CD4-positive, CD25-positive, alpha-beta regulatory T cell (primary cell): ENCODE measurements at regions not wholly inside any gene's neighbourhood (a gene's known extent, or its start where the extent isn't known, plus 50 kb on each side); places are given as distances from the start of the nearest gene placed in this dataset.

Experiments used
- ATAC-seq, 2 donors: fragments of 150-1000 bp; cut with Tn5 transposase; one replicate each; pipeline ENCODE4 v1.10.0; 2021; ENCODE audit warnings: low read depth in 2 of 2, moderate number of reproducible peaks in 2 of 2, moderate library complexity in 1 of 2
- DNase-seq, 3 donors: peaks; one replicate each; pipeline versions ENCODE4 v3.0.0 to v3.0.0-alpha.2; 2012 to 2022; ENCODE audit warnings: mixed read lengths in 1 of 3
- H3K27ac ChIP-seq: one replicate; pipeline ENCODE4 v1.7.0; 2013; ENCODE audit warnings: mild to moderate bottlenecking, low read length; ENCODE audit not compliant: insufficient read depth, poor library complexity, severe bottlenecking
- H3K27me3 ChIP-seq: one replicate; pipeline ENCODE4 v1.7.0; 2013; ENCODE audit warnings: low read length; ENCODE audit not compliant: control insufficient read depth, insufficient read depth
- H3K36me3 ChIP-seq: one replicate; pipeline ENCODE4 v1.7.0; 2013; ENCODE audit warnings: mild to moderate bottlenecking, low read length, moderate library complexity; ENCODE audit not compliant: control insufficient read depth, insufficient read depth
- H3K4me1 ChIP-seq: 2 replicates; pipeline ENCODE4 v1.7.0; 2013; ENCODE audit warnings: mild to moderate bottlenecking, low read length; ENCODE audit not compliant: insufficient read depth, control insufficient read depth, poor library complexity, severe bottlenecking
- H3K4me3 ChIP-seq: one replicate; pipeline ENCODE4 v1.7.0; 2013; ENCODE audit warnings: low read depth, mild to moderate bottlenecking, low read length, moderate library complexity
- H3K9me3 ChIP-seq, 2 experiments: 1 replicate in 1 of 2; 2 replicates in 1 of 2; pipeline ENCODE4 v1.7.0; 2013; ENCODE audit warnings: low read length in 2 of 2, mild to moderate bottlenecking in 1 of 2, moderate library complexity in 1 of 2; ENCODE audit not compliant: control insufficient read depth in 2 of 2
- H3K27ac Mint-ChIP-seq, 3 donors: one replicate each; pipeline ENCODE4 v1.8.0; 2020 to 2022; ENCODE audit warnings: mild to moderate bottlenecking in 3 of 3, mixed read lengths in 3 of 3, moderate library complexity in 2 of 3
- H3K27me3 Mint-ChIP-seq: one replicate; pipeline ENCODE4 v1.8.0; 2022; ENCODE audit warnings: mild to moderate bottlenecking, mixed read lengths
- H3K36me3 Mint-ChIP-seq: one replicate; pipeline ENCODE4 v1.8.0; 2020; ENCODE audit warnings: mixed read lengths
- H3K4me1 Mint-ChIP-seq, 4 donors: one replicate each; pipeline ENCODE4 v1.8.0; 2020 to 2022; ENCODE audit warnings: mixed read lengths in 4 of 4, mild to moderate bottlenecking in 1 of 4
- H3K4me3 Mint-ChIP-seq, 4 donors: one replicate each; pipeline ENCODE4 v1.8.0; 2020 to 2022; ENCODE audit warnings: mild to moderate bottlenecking in 4 of 4, mixed read lengths in 4 of 4, moderate library complexity in 3 of 4
- H3K9me3 Mint-ChIP-seq, 7 donors: one replicate each; pipeline ENCODE4 v1.8.0; 2020 to 2022; ENCODE audit warnings: mixed read lengths in 7 of 7, mild to moderate bottlenecking in 3 of 7, moderate library complexity in 2 of 7

GRCh38 chr18:55072181-55072580 lies 112.9 kb upstream of the CCDC68 start:
- no peak overlapping the region for H3K27ac ChIP-seq
- Mint-ChIP-seq H3K27me3 (no peaks in the 10 kb centered on the region), H3K9me3 (peaks cover 0 to 9% (median 1%) of the 10 kb centered on the region in 7 donors), H3K4me3 (no peak overlapping the region), H3K36me3 (no peaks in the 10 kb centered on the region), H3K27ac (no peak overlapping the region), H3K4me1 (no peaks in the 10 kb centered on the region)
- DNase-seq, result no peak
- H3K9me3 ChIP-seq, result no peaks in the 10 kb centered on the region
- no peaks in the 10 kb centered on the region for H3K27me3 ChIP-seq
- ATAC-seq, result no peak
- no peaks in the 10 kb centered on the region for H3K4me1 ChIP-seq
- no peaks in the 10 kb centered on the region for H3K36me3 ChIP-seq
- no peak overlapping the region for H3K4me3 ChIP-seq

- H3K4me1 ChIP-seq, result no peaks in the 10 kb centered on the region
- no peak overlapping the region for H3K4me3 ChIP-seq
- H3K9me3 ChIP-seq, result no peaks in the 10 kb centered on the region
- Mint-ChIP-seq H3K4me3 (no peak overlapping the region), H3K9me3 (peaks cover 0 to 9% (median 3%) of the 10 kb centered on the region in 7 donors), H3K27ac (no peak overlapping the region), H3K27me3 (no peaks in the 10 kb centered on the region), H3K4me1 (no peaks in the 10 kb centered on the region), H3K36me3 (no peaks in the 10 kb centered on the region)
- DNase-seq, result no peak
- H3K36me3 ChIP-seq, result no peaks in the 10 kb centered on the region
- no peaks in the 10 kb centered on the region for H3K27me3 ChIP-seq
- ATAC-seq, result peak in 1 of 2 donors; percentile 33
- no peak overlapping the region for H3K27ac ChIP-seq
These were observed 110.2 kb upstream of the CCDC68 start for GRCh38 chr18:55069497-55069896.

- ATAC-seq (peak; percentile 28 to 39), DNase-seq (no peak)
- Mint-ChIP-seq H3K27me3 (no peaks in the 10 kb centered on the region), H3K27ac (no peak overlapping the region), H3K36me3 (no peaks in the 10 kb centered on the region), H3K4me3 (no peak overlapping the region), H3K9me3 (peaks cover 0 to 3% (median 2%) of the 10 kb centered on the region in 7 donors), H3K4me1 (no peaks in the 10 kb centered on the region)
- H3K27ac ChIP-seq, result no peak overlapping the region
- no peak overlapping the region for H3K4me3 ChIP-seq
- no peaks in the 10 kb centered on the region for H3K36me3 ChIP-seq
- no peaks in the 10 kb centered on the region for H3K27me3 ChIP-seq
- no peaks in the 10 kb centered on the region for H3K9me3 ChIP-seq
- H3K4me1 ChIP-seq, result no peaks in the 10 kb centered on the region
These were observed 105.5 kb upstream of the CCDC68 start for GRCh38 chr18:55064760-55065159.

- no peaks in the 10 kb centered on the region for H3K4me1 Mint-ChIP-seq
- H3K27me3 Mint-ChIP-seq, result no peaks in the 10 kb centered on the region
- Histone ChIP-seq H3K36me3 (no peaks in the 10 kb centered on the region), H3K4me1 (no peaks in the 10 kb centered on the region), H3K9me3 (no peaks in the 10 kb centered on the region), H3K4me3 (no peak overlapping the region), H3K27ac (no peak overlapping the region), H3K27me3 (no peaks in the 10 kb centered on the region)
- no peaks in the 10 kb centered on the region for H3K36me3 Mint-ChIP-seq
- ATAC-seq (no peak), DNase-seq (no peak)
- peaks cover 0 to 3% (median 2%) of the 10 kb centered on the region in 7 donors for H3K9me3 Mint-ChIP-seq
- no peak overlapping the region for H3K4me3 Mint-ChIP-seq
- H3K27ac Mint-ChIP-seq, result no peak overlapping the region
These were observed 104.8 kb upstream of the CCDC68 start for GRCh38 chr18:55064073-55064472.

GRCh38 chr18:55054021-55054990 lies 95.0 kb upstream of the CCDC68 start:
- H3K27me3 Mint-ChIP-seq, result no peaks in the 10 kb centered on the region
- Histone ChIP-seq H3K36me3 (no peaks in the 10 kb centered on the region), H3K9me3 (no peaks in the 10 kb centered on the region), H3K4me3 (no peak overlapping the region), H3K27me3 (no peaks in the 10 kb centered on the region), H3K27ac (no peak overlapping the region), H3K4me1 (no peaks in the 10 kb centered on the region)
- H3K4me3 Mint-ChIP-seq, result no peak overlapping the region
- H3K4me1 Mint-ChIP-seq, result peaks cover 0 to 5% (median 0%) of the 10 kb centered on the region in 4 donors
- H3K9me3 Mint-ChIP-seq, result peaks cover 0 to 4% (median 0%) of the 10 kb centered on the region in 7 donors
- ATAC-seq (no peak), DNase-seq (no peak)
- H3K36me3 Mint-ChIP-seq, result no peaks in the 10 kb centered on the region
- no peak overlapping the region for H3K27ac Mint-ChIP-seq

- peaks cover 0 to 3% (median 0%) of the 10 kb centered on the region in 7 donors for H3K9me3 Mint-ChIP-seq
- DNase-seq, result no peak
These were observed 89.6 kb upstream of the CCDC68 start for GRCh38 chr18:55048892-55049291.

GRCh38 chr18:55047546-55047945 lies 88.3 kb upstream of the CCDC68 start:
- H3K27me3 Mint-ChIP-seq, result no peaks in the 10 kb centered on the region
- no peaks in the 10 kb centered on the region for H3K27me3 ChIP-seq
- peaks cover 0 to 3% (median 0%) of the 10 kb centered on the region in 7 donors for H3K9me3 Mint-ChIP-seq
- no peak overlapping the region for H3K27ac ChIP-seq
- H3K36me3 Mint-ChIP-seq, result no peaks in the 10 kb centered on the region
- H3K4me1 Mint-ChIP-seq, result no peaks in the 10 kb centered on the region
- ATAC-seq (no peak), DNase-seq (no peak)
- no peak overlapping the region for H3K27ac Mint-ChIP-seq
- no peaks in the 10 kb centered on the region for H3K4me1 ChIP-seq
- H3K9me3 ChIP-seq, result no peaks in the 10 kb centered on the region
- H3K36me3 ChIP-seq, result no peaks in the 10 kb centered on the region
- no peak overlapping the region for H3K4me3 Mint-ChIP-seq
- no peak overlapping the region for H3K4me3 ChIP-seq

More at GRCh38 chr18:55048892-55049291, 89.6 kb upstream of the CCDC68 start:
- H3K4me3 Mint-ChIP-seq, result no peak overlapping the region
- ATAC-seq, result no peak
- Histone ChIP-seq H3K27ac (no peak overlapping the region), H3K36me3 (no peaks in the 10 kb centered on the region), H3K4me1 (no peaks in the 10 kb centered on the region), H3K9me3 (no peaks in the 10 kb centered on the region), H3K4me3 (no peak overlapping the region), H3K27me3 (no peaks in the 10 kb centered on the region)
- no peaks in the 10 kb centered on the region for H3K4me1 Mint-ChIP-seq
- no peak overlapping the region for H3K27ac Mint-ChIP-seq
- H3K36me3 Mint-ChIP-seq, result no peaks in the 10 kb centered on the region
- no peaks in the 10 kb centered on the region for H3K27me3 Mint-ChIP-seq

GRCh38 chr18:55041366-55041765 lies 82.1 kb upstream of the CCDC68 start:
- no peak for DNase-seq
- H3K4me3 Mint-ChIP-seq, result no peak overlapping the region

More at GRCh38 chr18:55041366-55041765, 82.1 kb upstream of the CCDC68 start:
- Mint-ChIP-seq H3K9me3 (peaks cover 0 to 3% (median 0%) of the 10 kb centered on the region in 7 donors), H3K4me1 (no peaks in the 10 kb centered on the region), H3K36me3 (no peaks in the 10 kb centered on the region), H3K27ac (no peak overlapping the region), H3K27me3 (no peaks in the 10 kb centered on the region)
- no peaks in the 10 kb centered on the region for H3K27me3 ChIP-seq
- H3K9me3 ChIP-seq, result no peaks in the 10 kb centered on the region
- no peaks in the 10 kb centered on the region for H3K4me1 ChIP-seq
- no peak for ATAC-seq
- H3K27ac ChIP-seq, result no peak overlapping the region
- no peak overlapping the region for H3K4me3 ChIP-seq
- H3K36me3 ChIP-seq, result no peaks in the 10 kb centered on the region
